DOHH2 (cell line): ENCODE measurements at regions not wholly inside any gene's neighbourhood (a gene's known extent, or its start where the extent isn't known, plus 50 kb on each side); places are given as distances from the start of the nearest gene placed in this dataset.

Source experiments
- H3F3A ChIP-seq: fragments of 200-600 bp; sonication (generic), shearing (Covaris generic); 2 replicates; pipeline ENCODE4 v1.6.0; 2016; ENCODE audit warnings: antibody characterized with exemption, mild to moderate bottlenecking; ENCODE audit not compliant: control insufficient read depth, insufficient read depth
- H3K27ac ChIP-seq: fragments of 200-600 bp; sonication (generic); 2 replicates; pipeline ENCODE4 v1.5.1; 2014; ENCODE audit warnings: low read depth, mild to moderate bottlenecking, low read length, moderate library complexity
- H3K27me3 ChIP-seq: fragments of 200-600 bp; sonication (generic); 2 replicates; pipeline ENCODE4 v1.6.1; 2014; ENCODE audit warnings: mild to moderate bottlenecking, low read length, mixed read lengths; ENCODE audit not compliant: control insufficient read depth
- H3K36me3 ChIP-seq: fragments of 200-600 bp; sonication (generic); 2 replicates; pipeline ENCODE4 v1.6.1; 2014; ENCODE audit warnings: mild to moderate bottlenecking, low read length, moderate library complexity, mixed read lengths; ENCODE audit not compliant: control insufficient read depth
- H3K4me1 ChIP-seq: fragments of 200-600 bp; sonication (generic); 2 replicates; pipeline ENCODE4 v1.6.1; 2014; ENCODE audit warnings: mild to moderate bottlenecking, low read length, mixed read lengths; ENCODE audit not compliant: control insufficient read depth
- H3K4me2 ChIP-seq: fragments of 200-600 bp; sonication (generic); 2 replicates; pipeline ENCODE4 v1.6.0; 2014; ENCODE audit warnings: mild to moderate bottlenecking, low read length, moderate library complexity
- H3K4me3 ChIP-seq: fragments of 200-600 bp; sonication (generic); 2 replicates; pipeline ENCODE4 v1.5.1; 2014; ENCODE audit warnings: mild to moderate bottlenecking, low read length, mixed read lengths
- H3K79me2 ChIP-seq: fragments of 200-600 bp; sonication (generic); 2 replicates; pipeline ENCODE4 v1.6.1; 2014; ENCODE audit warnings: mild to moderate bottlenecking, low read length, mixed read lengths; ENCODE audit not compliant: control insufficient read depth
- H3K9me2 ChIP-seq: fragments of 200-600 bp; sonication (generic); replicated peaks from 2 replicates; pipeline ENCODE4 v1.6.1; 2014; ENCODE audit warnings: mild to moderate bottlenecking, low read length, mixed read lengths; ENCODE audit not compliant: control insufficient read depth
- H3K9me3 ChIP-seq: fragments of 200-600 bp; sonication (generic); 2 replicates; pipeline ENCODE4 v1.6.1; 2014; ENCODE audit warnings: antibody characterized with exemption, low read length, mixed read lengths; ENCODE audit not compliant: control insufficient read depth, insufficient read depth
- H4K20me1 ChIP-seq: fragments of 200-600 bp; sonication (generic); 2 replicates; pipeline ENCODE4 v1.6.0; 2014; ENCODE audit warnings: low read depth, mild to moderate bottlenecking, antibody characterized with exemption, low read length, moderate library complexity; ENCODE audit not compliant: control insufficient read depth, insufficient read depth
- CTCF ChIP-seq: fragments of 200-600 bp; sonication (generic); IDR thresholded peaks from one replicate; pipeline ENCODE4 v1.5.1; 2014; ENCODE audit warnings: antibody characterized with exemption, mild to moderate bottlenecking, low read depth, low read length; ENCODE audit not compliant: poor library complexity, severe bottlenecking
- EZH2phosphoT487 ChIP-seq: fragments of 200-600 bp; sonication (generic); IDR thresholded peaks from 2 replicates; pipeline ENCODE4 v1.6.1; 2017; ENCODE audit warnings: borderline replicate concordance, mild to moderate bottlenecking, antibody characterized with exemption, low read length, moderate library complexity, mixed read lengths

GRCh38 chrX:42946544-42947194, 168.7 kb upstream of the PPP1R2C start:
- H4K20me1 ChIP-seq, result no peaks in the 10 kb centered on the region
- no peak overlapping the region for H3K4me2 ChIP-seq
- TF ChIP-seq EZH2phosphoT487 (no peak), CTCF (no peak)
- no peak overlapping the region for H3K27ac ChIP-seq
- H3K36me3 ChIP-seq, result peaks cover 39% of the 10 kb centered on the region
- H3K9me2 ChIP-seq, result no peaks in the 10 kb centered on the region
- H3F3A ChIP-seq, result no peaks in the 10 kb centered on the region
- H3K4me3 ChIP-seq, result no peak overlapping the region
- no peaks in the 10 kb centered on the region for H3K27me3 ChIP-seq
- H3K79me2 ChIP-seq, result no peaks in the 10 kb centered on the region
- peaks cover 30% of the 10 kb centered on the region for H3K4me1 ChIP-seq
- peaks cover 17% of the 10 kb centered on the region for H3K9me3 ChIP-seq

GRCh38 chrX:42948723-42949657, 171.0 kb upstream of the PPP1R2C start:
- Histone ChIP-seq H3K27me3 (no peaks in the 10 kb centered on the region), H3K79me2 (no peaks in the 10 kb centered on the region), H3K27ac (no peak overlapping the region), H3K4me1 (peaks cover 11% of the 10 kb centered on the region), H3F3A (no peaks in the 10 kb centered on the region), H3K9me3 (peaks cover 10% of the 10 kb centered on the region), H4K20me1 (no peaks in the 10 kb centered on the region), H3K9me2 (no peaks in the 10 kb centered on the region), H3K36me3 (peaks cover 20% of the 10 kb centered on the region), H3K4me2 (no peak overlapping the region), H3K4me3 (no peak overlapping the region)
- TF ChIP-seq EZH2phosphoT487, result no peak
- TF ChIP-seq CTCF, result no peak

- no peaks in the 10 kb centered on the region; the same call in 1 of the 2 replicates for H3K36me3 ChIP-seq
- H3F3A ChIP-seq, result no peaks in the 10 kb centered on the region
- H3K4me2 ChIP-seq, result no peak overlapping the region
Observed at GRCh38 chrX:42951747-42952146, 173.8 kb upstream of the PPP1R2C start.

More at GRCh38 chrX:42951747-42952146, 173.8 kb upstream of the PPP1R2C start:
- H4K20me1 ChIP-seq, result no peaks in the 10 kb centered on the region
- no peak overlapping the region for H3K4me3 ChIP-seq
- no peaks in the 10 kb centered on the region for H3K9me2 ChIP-seq
- H3K9me3 ChIP-seq, result peaks cover 5% of the 10 kb centered on the region; the same call in 1 of the 2 replicates
- no peaks in the 10 kb centered on the region for H3K27me3 ChIP-seq
- H3K4me1 ChIP-seq, result peaks cover 21% of the 10 kb centered on the region
- no peak for TF ChIP-seq EZH2phosphoT487
- no peak for TF ChIP-seq CTCF
- no peak overlapping the region for H3K27ac ChIP-seq
- no peaks in the 10 kb centered on the region for H3K79me2 ChIP-seq
